Brain pericyte (primary cell): ENCODE measurements at regions not wholly inside any gene's neighbourhood (a gene's known extent, or its start where the extent isn't known, plus 50 kb on each side); places are given as distances from the start of the nearest gene placed in this dataset.

Experiments used
- DNase-seq: peaks from one replicate; pipeline ENCODE4 v3.0.0-alpha.2; 2012; ENCODE audit warnings: low read depth, low spot score

DNA sequence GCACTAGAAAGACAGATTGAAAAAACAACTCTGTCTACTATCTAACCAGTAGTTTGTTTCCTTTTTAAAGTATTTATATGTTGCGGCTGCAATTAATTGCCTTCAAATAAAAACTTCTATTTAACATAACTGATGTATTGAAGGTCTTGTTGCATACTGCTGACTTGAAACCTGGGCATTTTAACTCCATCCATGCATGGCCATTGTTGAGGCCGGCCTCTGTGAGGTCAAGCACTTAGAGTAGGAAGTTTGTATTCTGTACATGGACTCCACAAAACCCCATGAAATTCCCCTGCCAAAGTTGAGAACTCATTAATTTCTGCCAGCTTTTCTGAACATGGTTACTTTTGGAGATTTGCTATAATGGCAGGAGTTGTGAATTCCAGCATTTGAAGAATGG is 150.6 kb downstream of the GAS1 start:
- no peak for DNase-seq

DNA sequence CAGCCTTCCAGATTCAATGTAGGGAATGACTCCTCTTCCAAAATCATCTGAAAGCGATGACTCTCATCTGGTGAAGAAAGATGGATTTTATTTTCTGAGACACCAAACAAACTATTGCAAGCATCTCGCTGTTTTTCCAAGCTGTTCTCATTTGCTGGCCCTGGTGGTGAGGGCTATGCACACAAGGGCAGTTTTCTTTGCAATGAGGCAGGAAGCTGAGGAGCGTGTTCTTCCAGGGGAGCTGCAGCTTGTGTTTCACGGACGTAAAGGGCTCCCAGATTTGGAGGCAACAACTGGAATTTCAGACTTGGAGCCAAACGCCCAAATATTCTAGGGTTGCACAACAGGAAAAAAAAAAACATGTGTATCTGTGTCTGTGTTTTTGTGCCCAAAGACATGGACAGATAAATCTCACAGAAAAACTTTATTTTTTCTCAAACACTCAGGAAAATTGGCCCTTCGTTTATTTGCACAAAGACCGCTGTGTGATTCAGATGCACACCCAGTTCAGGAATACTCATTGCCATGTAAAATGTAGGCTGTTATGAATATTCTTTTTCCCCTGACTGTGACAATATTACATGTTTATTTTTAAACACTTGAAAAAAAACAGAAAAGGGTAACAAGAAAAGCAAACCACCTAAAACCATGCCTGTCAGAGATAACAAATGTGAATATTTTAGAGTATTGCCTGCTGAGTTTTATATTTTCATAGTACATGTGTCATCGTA is 151.3 kb downstream of the GAS1 start:
- peak; percentile 10 for DNase-seq

DNA sequence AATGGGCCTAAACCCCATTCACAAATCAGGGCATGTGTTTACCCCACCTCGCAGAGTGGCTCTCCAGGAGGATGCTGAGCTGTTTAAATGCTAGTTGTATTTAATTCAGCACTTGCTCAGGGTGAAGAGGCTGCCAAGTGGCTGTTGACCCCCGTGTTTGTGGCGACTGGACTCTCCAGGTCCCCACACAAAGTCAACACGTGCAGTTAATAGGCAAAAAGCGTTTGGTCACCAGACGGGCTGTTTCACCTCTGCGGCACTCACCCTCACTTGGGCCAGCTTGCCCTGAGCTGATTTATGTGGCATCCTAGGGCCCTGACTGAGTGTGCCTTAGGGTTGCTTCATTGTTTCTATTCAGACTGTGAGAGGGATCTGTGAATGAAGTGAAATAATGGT is 152.3 kb downstream of the GAS1 start:
- DNase-seq, result no peak

DNA sequence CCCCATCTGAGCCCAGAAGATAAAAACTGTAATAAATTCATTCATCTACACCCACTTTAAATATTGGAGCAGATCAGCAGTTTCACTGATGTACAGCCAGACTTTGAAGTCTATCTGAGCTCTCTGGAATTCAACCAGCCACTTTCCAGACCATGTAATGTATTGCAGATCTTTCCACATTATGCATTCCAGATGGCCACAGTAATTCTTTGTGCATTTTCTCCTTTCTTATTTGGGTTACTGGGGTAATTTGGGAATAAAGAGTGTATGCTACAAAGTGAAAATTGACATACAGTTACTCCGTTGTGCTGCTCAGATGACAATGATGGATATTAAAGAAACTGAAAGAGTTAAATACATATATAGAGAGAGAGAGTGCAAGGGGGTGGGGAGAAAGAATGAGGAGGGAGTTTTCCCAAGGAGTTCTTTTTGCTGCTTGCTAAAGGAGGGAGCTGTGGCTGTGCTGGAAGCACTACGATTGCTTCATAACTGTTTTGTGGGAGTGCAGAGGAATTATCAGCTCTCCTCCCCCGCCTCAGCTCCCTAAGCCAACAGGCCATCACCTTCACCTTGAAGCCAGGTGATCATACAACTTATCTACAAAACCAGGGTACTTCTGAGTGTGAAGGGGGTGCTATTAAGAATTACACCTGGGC is 152.8 kb downstream of the GAS1 start:
- no peak for DNase-seq

DNA sequence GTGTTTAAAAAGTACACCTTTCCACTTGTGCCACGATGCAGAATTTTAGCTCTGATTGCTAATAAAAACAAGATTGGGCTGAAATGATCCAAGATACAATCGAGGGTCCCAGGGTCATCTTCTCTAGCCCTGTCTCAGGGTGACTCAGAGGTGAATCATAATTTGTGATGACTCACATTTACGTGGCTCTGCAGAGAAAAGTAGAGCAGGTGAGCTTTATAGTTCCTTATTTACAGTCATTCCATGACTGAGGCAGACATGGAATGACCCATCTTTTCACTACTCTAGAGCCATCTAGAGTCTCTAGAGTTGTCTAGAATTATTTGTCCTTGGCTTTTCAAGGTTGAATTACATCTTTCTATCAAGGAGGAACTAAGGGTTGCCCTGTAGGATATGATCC is 155.2 kb downstream of the GAS1 start:
- no peak for DNase-seq

DNA sequence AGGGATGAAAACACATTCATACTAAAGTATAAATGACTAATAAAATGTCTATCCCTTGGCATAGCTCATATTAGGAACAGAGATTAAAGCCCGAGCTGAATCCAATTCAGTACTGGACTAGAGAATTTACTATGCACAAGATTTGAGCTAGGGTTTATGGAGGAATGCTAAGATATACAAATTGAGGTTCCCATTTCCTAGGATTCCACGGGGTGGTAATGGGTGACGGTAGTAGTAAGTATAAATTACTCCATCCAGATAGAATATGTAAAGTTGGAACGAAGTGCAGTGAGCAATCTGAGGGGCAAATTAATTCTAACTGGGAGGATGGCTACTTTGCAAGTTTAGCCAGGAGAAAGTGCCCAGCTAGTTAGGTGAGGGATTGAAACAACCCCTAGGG is 156.5 kb downstream of the GAS1 start:
- DNase-seq, result no peak

DNA sequence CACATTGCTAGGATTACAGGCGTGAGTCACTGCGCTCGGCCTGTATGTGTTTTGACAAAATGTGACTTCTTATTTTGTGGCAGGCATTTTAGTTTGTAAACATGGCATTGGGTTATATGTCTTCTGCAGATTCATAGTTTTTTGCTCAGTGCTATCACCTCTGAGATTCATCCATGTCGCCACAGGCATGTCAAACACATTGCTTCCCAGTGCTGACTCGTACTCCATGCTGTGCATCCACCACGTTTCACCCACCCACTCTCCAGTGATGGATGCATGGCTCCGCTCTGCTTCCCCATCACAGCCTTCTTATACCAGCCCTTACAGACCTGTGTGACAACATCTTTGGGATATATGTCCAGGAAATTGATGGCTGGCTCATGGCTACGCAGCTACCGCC is 158.8 kb downstream of the GAS1 start:
- no peak for DNase-seq

DNA sequence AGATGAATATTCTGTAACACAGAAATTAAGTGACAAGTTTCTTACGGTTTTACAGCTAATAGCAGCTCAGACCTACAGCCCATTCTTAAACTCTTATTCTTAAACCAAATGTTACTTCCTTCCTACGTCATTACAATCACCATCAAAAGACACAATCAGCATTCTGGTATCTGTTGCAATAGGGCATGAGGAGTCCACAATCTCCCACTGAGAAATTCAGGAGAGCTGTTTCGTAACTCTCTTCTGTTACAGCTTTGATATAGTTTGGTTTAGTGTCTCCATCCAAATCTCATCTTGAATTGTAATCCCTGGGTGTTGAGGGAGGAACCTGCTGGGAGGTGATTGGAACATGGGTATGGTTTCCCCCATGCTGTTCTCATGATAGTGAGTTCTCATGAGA is 163.4 kb downstream of the GAS1 start:
- DNase-seq, result peak; percentile 11

DNA sequence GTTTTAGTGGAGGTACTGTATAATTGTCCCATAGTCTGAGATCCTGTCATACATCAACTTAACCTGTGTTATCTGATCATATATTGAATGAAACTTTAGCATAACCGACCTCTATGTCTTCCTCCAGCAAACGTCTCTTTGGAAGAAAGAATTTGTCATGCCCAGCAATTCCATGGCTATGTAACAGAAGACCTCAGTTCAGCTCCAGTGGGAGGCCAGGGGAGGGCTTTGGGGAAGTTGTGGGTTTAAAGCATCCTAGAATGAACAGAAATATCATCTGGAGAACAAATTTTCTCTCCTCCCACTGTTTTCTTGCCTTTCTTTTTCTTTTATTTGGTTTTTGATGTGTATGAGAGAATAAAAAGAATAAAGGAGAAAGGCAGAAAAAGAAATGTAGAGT is 164.5 kb downstream of the GAS1 start:
- no peak for DNase-seq

DNA sequence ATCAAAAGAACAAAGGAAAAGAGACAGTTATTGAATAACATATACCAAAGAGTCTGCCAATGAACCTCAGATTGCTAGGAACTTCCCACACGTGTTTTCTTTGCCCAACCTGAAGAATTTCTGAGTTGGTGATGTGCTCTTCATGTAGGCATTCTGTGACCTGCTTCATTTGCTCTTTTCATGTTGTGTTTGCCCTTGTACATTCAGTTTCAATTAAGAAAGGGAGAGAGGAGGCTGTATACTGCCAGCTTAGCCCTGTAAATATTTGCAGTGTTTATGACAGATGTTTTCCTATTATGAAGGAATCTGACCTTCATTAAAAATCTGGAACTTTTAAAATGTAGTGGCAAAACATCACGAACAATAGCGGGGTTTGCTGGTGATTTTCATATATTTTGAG is 168.5 kb downstream of the GAS1 start:
- DNase-seq, result no peak

DNA sequence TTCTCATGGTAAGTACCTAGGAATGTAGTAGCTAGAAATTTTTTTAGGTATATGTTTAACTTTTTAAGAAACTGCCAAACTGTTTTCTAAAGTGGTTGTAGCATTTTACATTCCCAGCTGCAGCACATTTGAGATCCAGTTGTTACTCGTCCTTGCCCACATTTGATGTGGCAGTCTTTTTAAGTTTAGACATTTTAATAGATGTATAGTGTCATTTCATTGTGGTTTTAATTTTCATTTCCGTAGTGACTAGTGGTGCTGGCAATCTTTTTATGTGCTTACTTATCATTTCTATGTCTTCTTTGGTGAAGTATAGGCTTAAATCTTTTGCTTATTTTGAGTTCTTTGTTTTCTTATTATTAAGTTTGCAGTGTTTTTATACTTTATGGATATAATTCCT is 171.6 kb downstream of the GAS1 start:
- DNase-seq, result no peak

DNA sequence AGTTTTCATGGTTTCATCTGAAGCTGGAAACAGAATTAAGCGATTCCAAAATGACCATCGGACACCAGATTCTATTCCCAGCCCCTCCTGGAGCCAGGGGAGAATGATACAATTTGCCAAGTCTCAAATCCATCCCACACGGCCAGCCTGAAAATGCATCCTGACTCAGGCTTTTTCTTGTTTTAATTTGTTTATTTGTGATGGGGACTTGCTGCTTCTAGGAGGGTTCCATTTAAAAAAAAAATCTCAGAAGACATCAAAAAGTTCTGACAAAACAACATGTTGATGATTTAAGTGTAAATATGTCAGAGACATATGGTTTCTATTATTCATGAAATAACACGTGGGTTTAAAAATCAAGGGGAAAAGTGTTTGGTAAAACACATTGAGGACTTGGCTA is 173.2 kb downstream of the GAS1 start:
- no peak for DNase-seq

DNA sequence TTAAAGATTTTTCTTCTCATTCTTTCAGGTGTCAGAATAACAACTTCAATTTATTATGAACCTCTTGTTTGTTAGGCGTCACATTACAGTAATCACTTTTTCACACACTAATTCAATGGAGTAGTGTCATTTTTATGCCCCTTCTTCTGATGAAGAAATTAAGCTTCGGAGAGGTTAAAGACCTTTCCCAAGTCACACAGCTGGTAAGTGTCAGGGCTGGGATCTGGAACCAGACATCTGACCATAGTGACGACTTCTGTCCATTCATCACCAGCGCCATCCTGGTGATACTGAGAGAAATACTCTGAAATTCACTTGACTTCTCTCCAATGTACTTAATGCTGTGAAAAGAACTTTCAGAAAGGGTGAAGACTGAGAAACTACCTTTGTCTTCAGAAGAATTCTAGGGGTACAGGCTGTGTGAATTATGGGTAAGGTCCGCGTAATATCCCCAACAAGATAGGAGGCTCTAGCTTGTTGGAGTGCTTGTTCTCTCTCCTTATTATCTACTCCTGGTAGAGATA is 173.8 kb downstream of the GAS1 start:
- DNase-seq, result no peak

DNA sequence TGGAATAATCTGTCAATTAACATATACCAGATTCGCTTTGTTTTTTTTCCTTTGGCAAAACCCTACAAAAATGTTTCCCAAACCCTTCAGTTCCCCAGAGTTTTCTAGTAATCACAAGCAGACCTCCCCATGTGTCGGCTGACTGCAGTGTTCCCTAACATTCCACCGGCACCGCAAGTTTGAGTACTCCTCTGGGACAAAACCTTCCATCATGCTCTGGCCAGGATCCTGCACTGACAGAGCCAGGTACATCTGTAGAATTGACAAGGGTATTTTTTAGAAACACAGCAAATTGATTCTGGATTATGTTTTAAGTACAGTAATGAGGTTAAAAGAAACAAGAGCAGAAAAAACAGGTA is 174.7 kb downstream of the GAS1 start:
- DNase-seq, result no peak

DNA sequence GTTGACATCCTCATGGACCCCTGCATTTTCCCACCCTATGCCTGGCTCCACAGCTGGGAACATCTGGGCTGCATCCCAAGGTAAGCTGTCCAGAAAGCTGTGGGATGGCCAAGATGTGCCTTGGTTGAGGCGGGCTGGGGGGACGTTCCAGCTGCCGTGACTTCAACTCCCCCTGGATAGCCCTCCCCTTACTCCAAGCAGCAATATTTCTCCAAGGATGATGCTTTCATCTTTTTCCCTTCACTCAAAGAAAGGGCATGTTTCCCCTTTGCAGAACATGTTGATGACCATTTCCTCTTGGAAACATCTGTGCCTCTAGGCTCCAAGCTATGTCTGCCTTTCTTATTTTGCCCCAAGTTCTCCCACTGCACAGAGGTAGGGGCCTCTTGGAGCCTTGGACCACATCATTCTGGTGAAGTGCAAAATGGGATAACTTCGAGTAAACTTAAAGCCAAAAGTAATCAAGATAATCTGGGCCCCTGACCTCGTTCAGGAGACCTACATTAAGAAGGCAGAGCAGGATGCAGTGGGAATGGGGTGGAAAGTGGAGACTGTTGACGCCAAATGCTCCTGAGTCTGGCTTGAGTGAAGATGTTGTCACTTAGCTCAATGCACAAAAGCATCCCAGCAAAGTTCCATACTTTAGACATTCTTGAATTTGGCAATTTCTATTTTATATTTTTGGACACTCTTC is 175.2 kb downstream of the GAS1 start:
- DNase-seq, result no peak

DNA sequence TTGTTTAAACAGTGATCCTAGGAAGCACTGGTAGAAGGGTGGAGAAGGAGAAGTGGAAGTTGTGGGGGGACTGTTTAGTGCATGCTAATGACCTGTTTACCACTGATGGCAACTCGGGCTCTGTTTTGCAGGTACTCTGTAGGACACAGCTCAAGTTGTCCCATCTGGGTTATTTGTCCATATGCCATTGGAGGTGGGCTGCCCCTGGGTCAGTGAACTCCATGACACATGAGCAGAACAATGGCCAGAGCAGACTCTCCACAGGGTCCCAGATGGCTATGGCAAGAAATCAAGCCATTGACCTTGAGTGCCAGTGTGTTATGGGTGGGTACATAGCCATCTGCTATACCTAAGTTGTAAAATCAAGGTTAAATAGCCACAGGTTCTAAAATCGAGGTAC is 175.9 kb downstream of the GAS1 start:
- DNase-seq, result no peak

DNA sequence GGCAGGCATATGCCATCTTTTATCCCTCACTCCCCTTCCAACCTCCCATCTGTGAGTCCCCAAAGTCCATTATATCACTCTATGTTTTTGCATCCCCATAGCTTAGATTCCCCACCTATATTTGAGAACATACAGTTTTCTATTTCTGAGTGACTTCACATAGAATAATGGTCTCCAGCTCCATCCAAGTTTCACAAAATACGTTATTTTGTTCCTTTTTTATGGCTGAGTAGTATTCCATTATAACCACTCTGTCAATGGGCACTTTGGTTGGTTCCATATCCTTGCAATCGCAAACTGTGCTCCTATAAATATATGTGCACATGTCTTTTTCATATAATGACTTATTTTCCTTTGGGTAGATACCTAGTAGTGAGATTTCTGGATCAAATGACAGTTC is 178.6 kb downstream of the GAS1 start:
- no peak for DNase-seq

DNA sequence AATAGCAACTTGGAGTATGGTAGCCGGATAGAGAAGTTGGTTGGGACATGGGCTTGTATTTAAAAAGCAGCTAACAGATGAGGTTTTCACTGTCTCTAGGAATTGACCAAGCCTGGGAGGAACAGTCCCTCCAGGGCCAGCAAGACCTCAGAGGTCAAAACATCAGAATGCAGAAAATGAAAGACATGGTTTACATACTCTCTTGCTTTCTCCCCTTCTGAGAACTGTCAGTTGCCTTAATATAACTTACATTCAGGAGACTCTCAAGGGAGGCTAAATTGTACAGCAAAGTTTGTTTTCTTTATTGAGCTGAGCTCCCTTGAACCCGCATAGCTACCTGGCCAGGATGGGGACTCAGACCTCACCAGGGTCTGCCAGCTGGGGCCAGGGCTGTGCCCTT is 179.3 kb downstream of the GAS1 start:
- DNase-seq, result no peak

DNA sequence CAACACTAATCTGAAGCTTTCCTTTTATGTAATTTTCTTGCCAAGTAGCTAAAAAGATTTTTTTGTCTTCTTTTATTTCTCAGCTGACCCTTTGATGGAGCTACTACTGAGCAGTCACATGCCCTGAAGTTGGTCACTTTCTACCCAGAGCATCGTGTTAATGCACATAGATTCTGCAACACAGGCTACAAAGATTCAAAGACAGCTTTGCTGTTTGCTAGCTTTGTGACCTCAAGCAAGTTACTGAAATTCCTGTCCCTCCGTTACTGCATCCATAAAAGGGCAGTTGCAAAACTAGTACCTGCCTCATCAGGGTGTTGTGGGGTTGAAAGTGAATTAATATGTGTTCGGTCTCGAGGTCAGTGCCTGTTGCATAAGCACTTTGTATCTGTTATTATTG is 179.9 kb downstream of the GAS1 start:
- no peak for DNase-seq

DNA sequence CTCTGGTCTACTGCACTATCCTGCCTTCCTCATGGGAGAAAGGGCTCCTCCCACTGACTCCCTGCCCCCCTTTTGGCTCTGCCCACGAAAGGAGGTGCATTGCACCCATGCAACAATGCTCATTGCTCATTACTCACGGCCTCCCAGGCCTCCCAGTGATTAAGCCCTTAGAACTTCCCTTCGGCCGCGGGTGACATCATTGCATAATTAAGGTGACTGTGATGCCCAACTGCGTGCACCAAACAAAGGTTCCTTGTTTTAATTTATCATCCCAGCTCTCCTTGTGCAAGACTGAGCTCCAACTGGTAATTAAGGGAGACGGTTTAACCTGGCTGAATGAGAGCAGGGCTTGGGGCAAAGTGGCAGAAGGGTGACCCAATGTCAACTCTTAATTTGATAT is 180.4 kb downstream of the GAS1 start:
- DNase-seq, result no peak

DNA sequence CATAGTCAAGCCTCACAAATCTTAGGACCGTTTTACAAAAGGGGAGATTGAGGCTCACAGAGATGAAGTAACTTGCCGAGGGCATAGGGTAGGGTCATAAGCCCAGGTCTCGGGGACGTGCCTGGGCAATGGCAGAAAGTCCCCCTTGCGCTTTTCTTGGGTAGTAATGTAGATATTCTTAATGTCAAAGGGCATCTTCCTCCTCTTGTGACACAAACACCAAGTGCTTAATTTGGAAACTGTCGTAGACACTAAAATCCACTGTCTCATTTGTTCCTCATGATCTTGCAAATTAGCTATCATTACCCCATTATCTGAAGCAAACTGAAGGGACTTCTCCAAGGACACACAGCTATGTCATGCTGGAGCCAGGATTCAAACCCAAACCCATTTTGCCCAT is 180.8 kb downstream of the GAS1 start:
- DNase-seq, result no peak

DNA sequence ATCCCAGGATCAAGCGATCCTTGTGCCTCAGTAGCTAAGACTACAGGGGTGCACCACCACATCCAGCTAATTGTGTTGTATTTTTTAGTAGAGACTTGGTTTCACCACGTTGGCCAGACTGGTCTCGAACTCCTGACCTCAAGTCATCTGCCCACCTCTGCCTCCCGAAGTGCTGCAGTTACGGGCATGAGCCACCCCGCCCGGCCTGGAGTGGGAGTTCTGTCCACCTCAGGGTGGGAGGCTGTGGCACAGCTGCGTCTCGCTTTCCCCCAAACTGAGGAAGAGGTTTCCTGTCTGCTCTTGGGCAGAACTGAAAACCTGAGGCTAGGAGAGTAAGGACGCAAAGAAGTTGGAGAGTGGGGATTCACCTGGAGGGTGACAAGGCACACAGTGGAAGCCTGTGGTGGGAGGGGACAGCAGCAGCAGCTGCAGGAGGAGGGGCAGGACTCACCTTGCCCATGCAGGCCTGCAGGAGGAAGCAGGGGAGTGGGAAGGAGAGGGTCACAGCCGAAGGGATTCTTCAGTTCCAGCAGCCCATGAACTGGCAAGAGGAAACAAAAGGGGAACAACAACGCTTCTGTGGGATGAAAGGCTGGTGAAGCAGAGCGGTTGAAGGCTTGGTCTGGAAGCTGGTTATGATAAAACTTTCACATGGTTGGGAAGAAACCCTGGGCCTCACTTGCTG is 181.4 kb downstream of the GAS1 start:
- DNase-seq, result no peak
